ENCODE measurements at regions not wholly inside any gene's neighbourhood (a gene's known extent, or its start where the extent isn't known, plus 50 kb on each side); places are given as distances from the start of the nearest gene placed in this dataset.

DNA sequence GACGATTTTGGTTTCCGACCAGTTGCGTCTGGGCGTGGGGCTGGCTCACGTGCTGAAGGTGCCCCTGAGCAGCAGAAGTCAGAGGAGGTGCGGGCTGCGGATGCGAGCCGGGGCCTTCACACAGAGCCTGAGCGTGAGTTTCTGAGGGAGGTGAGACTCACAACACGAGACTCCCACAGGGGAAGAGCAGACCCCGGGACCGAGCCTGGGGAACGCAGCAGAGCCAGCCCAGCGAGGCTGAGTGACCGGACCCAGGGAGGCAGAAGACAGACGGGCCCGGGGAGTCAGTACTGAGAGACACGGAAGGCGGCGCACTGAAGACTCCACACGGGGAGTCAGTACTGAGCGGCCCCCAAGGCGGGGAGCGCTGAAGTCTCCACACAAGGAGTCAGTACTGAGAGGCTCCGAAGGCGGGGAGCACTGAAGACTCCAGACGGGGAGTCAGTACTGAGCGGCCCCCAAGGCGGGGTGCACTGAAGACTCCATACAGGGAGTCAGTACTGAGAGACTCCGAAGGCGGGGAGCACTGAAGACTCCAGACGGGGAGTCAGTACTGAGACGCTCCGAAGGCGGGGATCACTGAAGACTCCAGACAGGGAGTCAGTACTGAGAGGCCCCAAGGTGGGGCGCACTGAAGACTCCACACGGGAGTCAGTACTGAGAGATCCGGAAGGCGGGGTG is 77.8 kb downstream of the DLL1 start:
- TF ChIP-seq, protein P1, sequence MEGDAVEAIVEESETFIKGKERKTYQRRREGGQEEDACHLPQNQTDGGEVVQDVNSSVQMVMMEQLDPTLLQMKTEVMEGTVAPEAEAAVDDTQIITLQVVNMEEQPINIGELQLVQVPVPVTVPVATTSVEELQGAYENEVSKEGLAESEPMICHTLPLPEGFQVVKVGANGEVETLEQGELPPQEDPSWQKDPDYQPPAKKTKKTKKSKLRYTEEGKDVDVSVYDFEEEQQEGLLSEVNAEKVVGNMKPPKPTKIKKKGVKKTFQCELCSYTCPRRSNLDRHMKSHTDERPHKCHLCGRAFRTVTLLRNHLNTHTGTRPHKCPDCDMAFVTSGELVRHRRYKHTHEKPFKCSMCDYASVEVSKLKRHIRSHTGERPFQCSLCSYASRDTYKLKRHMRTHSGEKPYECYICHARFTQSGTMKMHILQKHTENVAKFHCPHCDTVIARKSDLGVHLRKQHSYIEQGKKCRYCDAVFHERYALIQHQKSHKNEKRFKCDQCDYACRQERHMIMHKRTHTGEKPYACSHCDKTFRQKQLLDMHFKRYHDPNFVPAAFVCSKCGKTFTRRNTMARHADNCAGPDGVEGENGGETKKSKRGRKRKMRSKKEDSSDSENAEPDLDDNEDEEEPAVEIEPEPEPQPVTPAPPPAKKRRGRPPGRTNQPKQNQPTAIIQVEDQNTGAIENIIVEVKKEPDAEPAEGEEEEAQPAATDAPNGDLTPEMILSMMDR (IDR thresholded peaks at IDR 0.05): no peak
- TF ChIP-seq EP300 (IDR thresholded peaks at IDR 0.05): no peak
- TF ChIP-seq POLR2A (IDR thresholded peaks at IDR 0.05): no peak

Data from gastroesophageal sphincter (tissue), 3 donors.